EH (cell line): ENCODE measurements at regions not wholly inside any gene's neighbourhood (a gene's known extent, or its start where the extent isn't known, plus 50 kb on each side); places are given as distances from the start of the nearest gene placed in this dataset.

Experiments
- DNase-seq: peaks from one replicate; pipeline ENCODE4 v3.0.0-alpha.2; 2015; ENCODE audit warnings: low read depth

- DNase-seq, result no peak
Measured at GRCh38 chr4:60020389-60020788, 1179.7 kb upstream of the ADGRL3 start.

GRCh38 chr4:60033826-60034225, 1166.3 kb upstream of the ADGRL3 start:
- DNase-seq, result no peak

GRCh38 chr4:60034361-60034760, 1165.8 kb upstream of the ADGRL3 start:
- DNase-seq, result no peak

GRCh38 chr4:60039908-60040307, 1160.2 kb upstream of the ADGRL3 start:
- DNase-seq, result no peak

- no peak for DNase-seq
Measured at GRCh38 chr4:60042231-60042652, 1157.9 kb upstream of the ADGRL3 start.

- no peak for DNase-seq
Measured at GRCh38 chr4:60042941-60043340, 1157.2 kb upstream of the ADGRL3 start.

- no peak for DNase-seq
Measured at GRCh38 chr4:60078984-60079383, 1121.1 kb upstream of the ADGRL3 start.

GRCh38 chr4:60081839-60082238, 1118.3 kb upstream of the ADGRL3 start:
- no peak for DNase-seq

GRCh38 chr4:60088807-60089486, 1111.2 kb upstream of the ADGRL3 start:
- DNase-seq, result no peak

- no peak for DNase-seq
Measured at GRCh38 chr4:60089546-60090273, 1110.4 kb upstream of the ADGRL3 start.

GRCh38 chr4:60096676-60097075, 1103.5 kb upstream of the ADGRL3 start:
- DNase-seq, result no peak

- no peak for DNase-seq
Measured at GRCh38 chr4:60116592-60116991, 1083.5 kb upstream of the ADGRL3 start.

GRCh38 chr4:60117726-60118323, 1082.3 kb upstream of the ADGRL3 start:
- DNase-seq, result no peak

- no peak for DNase-seq
Measured at GRCh38 chr4:60122820-60123219, 1077.3 kb upstream of the ADGRL3 start.

- DNase-seq, result no peak
Measured at GRCh38 chr4:60128888-60129287, 1071.2 kb upstream of the ADGRL3 start.

GRCh38 chr4:60129740-60130139, 1070.4 kb upstream of the ADGRL3 start:
- no peak for DNase-seq

GRCh38 chr4:60133375-60133774, 1066.8 kb upstream of the ADGRL3 start:
- DNase-seq, result no peak

- DNase-seq, result no peak
Measured at GRCh38 chr4:60134099-60134498, 1066.0 kb upstream of the ADGRL3 start.

GRCh38 chr4:60155088-60155487, 1045.0 kb upstream of the ADGRL3 start:
- DNase-seq, result no peak

GRCh38 chr4:60173103-60173502, 1027.0 kb upstream of the ADGRL3 start:
- DNase-seq, result no peak

GRCh38 chr4:60173718-60174117, 1026.4 kb upstream of the ADGRL3 start:
- DNase-seq, result no peak

GRCh38 chr4:60175241-60175640, 1024.9 kb upstream of the ADGRL3 start:
- no peak for DNase-seq

GRCh38 chr4:60187428-60187827, 1012.7 kb upstream of the ADGRL3 start:
- no peak for DNase-seq
